NB4 (cell line): ENCODE measurements at regions not wholly inside any gene's neighbourhood (a gene's known extent, or its start where the extent isn't known, plus 50 kb on each side); places are given as distances from the start of the nearest gene placed in this dataset.

Source experiments
- DNase-seq: peaks from one replicate; pipeline ENCODE4 v3.0.0; 2010; ENCODE audit warnings: low read depth
- H3K4me3 ChIP-seq: one replicate; pipeline ENCODE4 v1.5.1; 2011; ENCODE audit warnings: mild to moderate bottlenecking, low read depth, low read length, moderate library complexity
- MYC ChIP-seq: IDR thresholded peaks from 2 replicates; pipeline ENCODE4 v1.6.1; 2011; ENCODE audit warnings: low read depth, low read length
- POLR2A ChIP-seq: IDR thresholded peaks from 2 replicates; pipeline ENCODE4 v1.6.1; 2011; ENCODE audit warnings: mild to moderate bottlenecking; ENCODE audit not compliant: insufficient read length; ENCODE audit errors: extremely low read depth
- TF ChIP-seq, protein P1 (sequence below): IDR thresholded peaks from 2 replicates; pipeline ENCODE4 v1.6.1; 2011; ENCODE audit warnings: low read depth, low read length
- TF ChIP-seq, protein P2 (sequence below): IDR thresholded peaks from one replicate; pipeline ENCODE4 v1.5.1; 2012; ENCODE audit warnings: low read depth, low read length

DNA sequence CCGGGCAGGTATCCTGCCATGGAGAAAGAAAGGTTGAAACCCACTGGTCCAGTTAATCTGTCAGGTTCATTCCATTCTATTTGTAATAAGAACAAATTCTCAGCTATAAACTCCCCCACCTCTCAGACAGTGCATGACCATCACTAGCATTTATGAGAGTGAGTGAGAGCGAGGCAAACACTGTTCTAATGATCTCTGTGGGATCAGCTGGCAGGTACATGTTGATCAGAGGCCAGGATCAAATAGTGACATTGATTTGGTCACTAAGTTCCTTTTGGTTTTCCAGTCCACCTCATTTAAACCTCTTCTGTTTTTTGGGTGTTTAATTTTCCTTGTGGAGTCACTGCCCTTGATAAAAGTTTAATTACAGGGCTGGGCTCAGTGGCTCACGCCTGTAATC lies 423.1 kb upstream of the CHST9 start:
- DNase-seq: no peak
- TF ChIP-seq MYC (no peak), POLR2A (no peak)
- TF ChIP-seq, protein P1, sequence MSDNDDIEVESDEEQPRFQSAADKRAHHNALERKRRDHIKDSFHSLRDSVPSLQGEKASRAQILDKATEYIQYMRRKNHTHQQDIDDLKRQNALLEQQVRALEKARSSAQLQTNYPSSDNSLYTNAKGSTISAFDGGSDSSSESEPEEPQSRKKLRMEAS: no peak
- TF ChIP-seq, protein P2, sequence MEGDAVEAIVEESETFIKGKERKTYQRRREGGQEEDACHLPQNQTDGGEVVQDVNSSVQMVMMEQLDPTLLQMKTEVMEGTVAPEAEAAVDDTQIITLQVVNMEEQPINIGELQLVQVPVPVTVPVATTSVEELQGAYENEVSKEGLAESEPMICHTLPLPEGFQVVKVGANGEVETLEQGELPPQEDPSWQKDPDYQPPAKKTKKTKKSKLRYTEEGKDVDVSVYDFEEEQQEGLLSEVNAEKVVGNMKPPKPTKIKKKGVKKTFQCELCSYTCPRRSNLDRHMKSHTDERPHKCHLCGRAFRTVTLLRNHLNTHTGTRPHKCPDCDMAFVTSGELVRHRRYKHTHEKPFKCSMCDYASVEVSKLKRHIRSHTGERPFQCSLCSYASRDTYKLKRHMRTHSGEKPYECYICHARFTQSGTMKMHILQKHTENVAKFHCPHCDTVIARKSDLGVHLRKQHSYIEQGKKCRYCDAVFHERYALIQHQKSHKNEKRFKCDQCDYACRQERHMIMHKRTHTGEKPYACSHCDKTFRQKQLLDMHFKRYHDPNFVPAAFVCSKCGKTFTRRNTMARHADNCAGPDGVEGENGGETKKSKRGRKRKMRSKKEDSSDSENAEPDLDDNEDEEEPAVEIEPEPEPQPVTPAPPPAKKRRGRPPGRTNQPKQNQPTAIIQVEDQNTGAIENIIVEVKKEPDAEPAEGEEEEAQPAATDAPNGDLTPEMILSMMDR: no peak
- H3K4me3 ChIP-seq: no peak overlapping the region

DNA sequence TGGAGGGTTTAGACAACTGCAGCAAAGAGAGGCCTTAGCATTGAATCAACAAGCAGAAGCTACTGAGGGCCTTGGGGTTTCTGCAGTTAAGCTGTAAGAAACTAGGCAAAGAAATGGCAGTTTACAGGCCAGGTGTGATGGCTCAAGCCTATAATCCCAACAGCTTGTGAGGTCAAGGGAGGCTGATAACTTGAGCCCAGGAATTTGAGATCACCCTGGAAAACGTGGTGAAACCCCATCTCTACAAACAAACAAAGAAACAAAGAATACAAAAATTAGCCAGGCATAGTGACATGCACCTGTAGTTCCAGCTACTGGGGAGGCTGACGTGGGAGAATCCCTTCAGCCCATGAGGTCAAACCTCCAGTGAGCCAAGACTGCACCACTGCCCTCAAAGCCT lies 421.6 kb upstream of the CHST9 start:
- no peak for TF ChIP-seq MYC
- TF ChIP-seq, protein P2: no peak
- TF ChIP-seq POLR2A: no peak
- TF ChIP-seq, protein P1: no peak
- H3K4me3 ChIP-seq: no peak overlapping the region
- no peak for DNase-seq

DNA sequence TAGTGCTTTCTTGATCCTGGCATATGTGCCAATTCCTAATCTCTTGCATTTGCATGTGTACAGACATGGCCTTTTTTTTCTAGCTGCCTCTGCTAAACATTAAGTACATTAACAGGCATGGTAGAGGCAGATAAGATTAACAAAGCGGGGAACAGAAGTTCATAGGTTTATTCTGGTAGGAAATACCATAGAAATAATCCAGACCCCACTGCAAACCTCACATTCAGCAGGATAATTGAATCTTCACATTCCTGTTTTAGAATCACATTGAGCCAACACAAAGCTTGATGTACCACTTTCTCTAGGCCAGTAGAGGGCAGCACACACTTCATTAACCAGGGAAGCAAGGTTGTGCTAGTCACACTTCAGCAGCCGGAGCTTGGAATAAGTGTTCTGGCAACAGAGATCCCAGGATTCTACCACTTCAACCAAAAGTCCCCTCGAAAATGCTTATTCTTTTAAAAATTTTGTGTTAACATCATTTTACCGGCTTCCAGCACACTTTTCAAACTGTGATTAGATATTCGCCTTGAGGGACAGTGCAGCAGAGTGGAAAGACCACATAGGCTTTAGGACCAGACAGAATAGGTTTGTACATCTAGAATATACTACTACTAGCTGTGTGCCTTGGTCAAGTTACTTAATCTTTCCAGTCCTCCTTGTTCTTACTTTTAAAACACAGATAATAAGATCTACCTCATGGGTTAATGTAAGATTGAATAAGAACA lies 420.2 kb upstream of the CHST9 start:
- peak; percentile 62 for DNase-seq
- H3K4me3 ChIP-seq: no peak overlapping the region
- TF ChIP-seq, protein P1: no peak
- TF ChIP-seq, protein P2: peak; percentile 84

DNA sequence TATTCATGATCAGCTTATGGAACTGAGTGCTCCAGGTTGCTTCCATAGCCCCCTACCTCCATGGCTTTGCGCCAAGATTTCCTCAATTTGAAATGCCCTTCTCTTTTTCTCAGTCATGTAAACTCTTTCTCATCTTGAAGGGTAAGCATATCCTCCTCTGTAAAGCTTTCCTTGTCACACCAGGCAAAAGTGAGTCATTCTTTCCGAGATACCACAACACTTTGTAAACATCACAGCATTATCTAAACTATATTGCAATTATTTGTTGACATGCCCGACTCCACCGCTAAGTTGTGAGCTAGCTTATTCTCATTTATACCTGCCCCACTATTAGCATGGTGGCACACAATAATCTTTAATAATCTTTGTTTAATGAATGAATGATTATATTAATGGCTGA lies 419.5 kb upstream of the CHST9 start:
- TF ChIP-seq POLR2A: no peak
- TF ChIP-seq, protein P1: no peak
- TF ChIP-seq MYC: no peak
- TF ChIP-seq, protein P2: no peak
- DNase-seq: no peak
- no peak overlapping the region for H3K4me3 ChIP-seq

DNA sequence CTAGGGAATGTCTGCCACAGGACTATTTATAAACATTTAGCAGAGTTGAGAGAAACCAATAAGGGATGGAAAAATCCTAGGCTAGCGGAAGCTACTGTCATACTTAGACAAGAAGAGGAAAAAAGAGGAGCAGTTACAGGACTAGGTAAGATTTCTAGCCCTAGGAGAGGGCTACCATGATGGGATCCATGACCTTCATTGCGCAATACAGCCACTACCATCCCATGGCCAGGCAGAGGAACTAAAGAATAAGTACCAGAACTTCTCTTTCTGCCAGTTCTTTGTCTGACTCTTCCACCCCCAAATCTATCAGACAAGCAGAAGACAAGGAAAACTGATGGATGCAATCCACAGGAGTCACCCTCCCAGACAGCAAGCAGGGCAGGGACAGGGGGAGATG lies 417.0 kb upstream of the CHST9 start:
- no peak for DNase-seq
- H3K4me3 ChIP-seq: no peak overlapping the region
- TF ChIP-seq, protein P2: no peak
- TF ChIP-seq MYC: no peak
- TF ChIP-seq, protein P1: no peak
- TF ChIP-seq POLR2A: no peak
